ENCODE measurements at regions not wholly inside any gene's neighbourhood (a gene's known extent, or its start where the extent isn't known, plus 50 kb on each side); places are given as distances from the start of the nearest gene placed in this dataset.
A peak's percentile ranks its signal among the peaks of the same experiment; 100 is the strongest.

DNA sequence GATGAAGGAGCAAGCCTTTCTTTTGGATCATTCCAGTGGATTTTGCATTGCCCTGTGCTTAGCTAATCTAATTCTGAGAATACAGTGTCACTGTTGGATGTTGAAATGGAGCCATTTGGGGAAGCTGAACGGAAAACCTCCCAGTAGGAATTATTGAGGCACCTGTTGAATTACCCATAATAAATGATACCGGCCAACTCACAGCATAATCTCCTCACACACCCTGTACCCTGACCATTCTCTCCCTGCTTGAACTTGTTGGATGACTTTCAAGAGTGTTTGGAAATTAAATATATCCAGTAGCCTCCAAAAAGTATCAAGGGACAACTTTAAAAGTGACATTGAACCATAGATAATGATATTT is 171.4 kb upstream of the HES1 start:
- no peak for TF ChIP-seq ZNF792 (tag by site-specific recombination; IDR thresholded peaks at IDR 0.05)
- no peak for TF ChIP-seq TRIM28 (IDR thresholded peaks at IDR 0.05; ENCODE audit: borderline replicate concordance, low read length)
- TF ChIP-seq, protein P1, sequence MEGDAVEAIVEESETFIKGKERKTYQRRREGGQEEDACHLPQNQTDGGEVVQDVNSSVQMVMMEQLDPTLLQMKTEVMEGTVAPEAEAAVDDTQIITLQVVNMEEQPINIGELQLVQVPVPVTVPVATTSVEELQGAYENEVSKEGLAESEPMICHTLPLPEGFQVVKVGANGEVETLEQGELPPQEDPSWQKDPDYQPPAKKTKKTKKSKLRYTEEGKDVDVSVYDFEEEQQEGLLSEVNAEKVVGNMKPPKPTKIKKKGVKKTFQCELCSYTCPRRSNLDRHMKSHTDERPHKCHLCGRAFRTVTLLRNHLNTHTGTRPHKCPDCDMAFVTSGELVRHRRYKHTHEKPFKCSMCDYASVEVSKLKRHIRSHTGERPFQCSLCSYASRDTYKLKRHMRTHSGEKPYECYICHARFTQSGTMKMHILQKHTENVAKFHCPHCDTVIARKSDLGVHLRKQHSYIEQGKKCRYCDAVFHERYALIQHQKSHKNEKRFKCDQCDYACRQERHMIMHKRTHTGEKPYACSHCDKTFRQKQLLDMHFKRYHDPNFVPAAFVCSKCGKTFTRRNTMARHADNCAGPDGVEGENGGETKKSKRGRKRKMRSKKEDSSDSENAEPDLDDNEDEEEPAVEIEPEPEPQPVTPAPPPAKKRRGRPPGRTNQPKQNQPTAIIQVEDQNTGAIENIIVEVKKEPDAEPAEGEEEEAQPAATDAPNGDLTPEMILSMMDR (tag by site-specific recombination; IDR thresholded peaks at IDR 0.05) = no peak
- TF ChIP-seq, protein P2, sequence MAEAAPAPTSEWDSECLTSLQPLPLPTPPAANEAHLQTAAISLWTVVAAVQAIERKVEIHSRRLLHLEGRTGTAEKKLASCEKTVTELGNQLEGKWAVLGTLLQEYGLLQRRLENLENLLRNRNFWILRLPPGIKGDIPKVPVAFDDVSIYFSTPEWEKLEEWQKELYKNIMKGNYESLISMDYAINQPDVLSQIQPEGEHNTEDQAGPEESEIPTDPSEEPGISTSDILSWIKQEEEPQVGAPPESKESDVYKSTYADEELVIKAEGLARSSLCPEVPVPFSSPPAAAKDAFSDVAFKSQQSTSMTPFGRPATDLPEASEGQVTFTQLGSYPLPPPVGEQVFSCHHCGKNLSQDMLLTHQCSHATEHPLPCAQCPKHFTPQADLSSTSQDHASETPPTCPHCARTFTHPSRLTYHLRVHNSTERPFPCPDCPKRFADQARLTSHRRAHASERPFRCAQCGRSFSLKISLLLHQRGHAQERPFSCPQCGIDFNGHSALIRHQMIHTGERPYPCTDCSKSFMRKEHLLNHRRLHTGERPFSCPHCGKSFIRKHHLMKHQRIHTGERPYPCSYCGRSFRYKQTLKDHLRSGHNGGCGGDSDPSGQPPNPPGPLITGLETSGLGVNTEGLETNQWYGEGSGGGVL (tag by site-specific recombination; IDR thresholded peaks at IDR 0.05) = no peak
- TF ChIP-seq ZNF10 (tag by site-specific recombination; IDR thresholded peaks at IDR 0.05) = no peak
- TF ChIP-seq ZFP37 (tag by site-specific recombination; IDR thresholded peaks at IDR 0.05) = no peak
- TF ChIP-seq SCRT2 (tag by site-specific recombination; IDR thresholded peaks at IDR 0.05) = peak; percentile 75
- TF ChIP-seq YY1 (tag by site-specific recombination; IDR thresholded peaks at IDR 0.05) = no peak
- no peak for TF ChIP-seq BCL11B (tag by site-specific recombination; IDR thresholded peaks at IDR 0.05; ENCODE audit: low read depth)
- no peak for TF ChIP-seq ZNF423 (tag by site-specific recombination; IDR thresholded peaks at IDR 0.05)

Measured in HEK293 (cell line).